Smooth muscle cell (in vitro differentiated cells): ENCODE measurements at regions not wholly inside any gene's neighbourhood (a gene's known extent, or its start where the extent isn't known, plus 50 kb on each side); places are given as distances from the start of the nearest gene placed in this dataset.

Source experiments
- DNase-seq: peaks from one replicate; lab custom pipeline; 2025; ENCODE audit not compliant: unreplicated experiment; lab: John Stamatoyannopoulos, UW
- H2AFZ ChIP-seq: fragments of 200-600 bp; sonication (generic); 2 replicates; pipeline ENCODE4 v1.6.0; 2016; ENCODE audit warnings: antibody characterized with exemption, low read depth, mild to moderate bottlenecking
- H3F3A ChIP-seq: fragments of 200-600 bp; sonication (generic); 2 replicates; pipeline ENCODE4 v1.6.0; 2017; ENCODE audit warnings: antibody characterized with exemption, low read depth
- H3K27ac ChIP-seq: fragments of 200-600 bp; sonication (generic); 2 replicates; pipeline ENCODE4 v1.5.1; 2016; ENCODE audit warnings: low read depth, mild to moderate bottlenecking
- H3K27me3 ChIP-seq: fragments of 200-600 bp; sonication (generic); 2 replicates; pipeline ENCODE4 v1.6.1; 2016; ENCODE audit warnings: low read depth, mild to moderate bottlenecking
- H3K36me3 ChIP-seq: fragments of 200-600 bp; sonication (generic); 2 replicates; pipeline ENCODE4 v1.5.1; 2016; ENCODE audit warnings: low read depth
- H3K4me1 ChIP-seq: fragments of 200-600 bp; sonication (generic); 2 replicates; pipeline ENCODE4 v1.5.1; 2016; ENCODE audit warnings: low read depth
- H3K4me2 ChIP-seq: fragments of 200-600 bp; sonication (generic); 2 replicates; pipeline ENCODE4 v1.6.0; 2016; ENCODE audit warnings: mild to moderate bottlenecking
- H3K4me3 ChIP-seq: fragments of 200-600 bp; sonication (generic); 2 replicates; pipeline ENCODE4 v1.5.1; 2016; ENCODE audit warnings: mild to moderate bottlenecking
- H3K79me2 ChIP-seq: fragments of 200-600 bp; sonication (generic); 2 replicates; pipeline ENCODE4 v1.6.0; 2016; ENCODE audit warnings: low read depth, mild to moderate bottlenecking
- H3K9ac ChIP-seq: fragments of 200-600 bp; sonication (generic); 2 replicates; pipeline ENCODE4 v1.6.0; 2016; ENCODE audit warnings: low read depth
- H3K9me3 ChIP-seq: fragments of 200-600 bp; sonication (generic); replicated peaks from 2 replicates; pipeline ENCODE4 v1.5.1; 2016; ENCODE audit warnings: low read depth
- H4K20me1 ChIP-seq: fragments of 200-600 bp; sonication (generic); 2 replicates; pipeline ENCODE4 v1.6.0; 2016; ENCODE audit warnings: low read depth
- WGBS: methylation state at CpG from one replicate; pipeline ENCODE4 v1.1.7; 2016; ENCODE audit warnings: low lambda C conversion rate; 5-methylcytosine and 5-hydroxymethylcytosine counted together
- TF ChIP-seq, protein P1 (sequence below): fragments of 200-600 bp; sonication (generic); IDR thresholded peaks from 2 replicates; pipeline ENCODE4 v1.5.1; 2017; ENCODE audit warnings: borderline replicate concordance, mild to moderate bottlenecking, antibody characterized with exemption; ENCODE audit not compliant: insufficient read depth, poor library complexity, severe bottlenecking

DNA sequence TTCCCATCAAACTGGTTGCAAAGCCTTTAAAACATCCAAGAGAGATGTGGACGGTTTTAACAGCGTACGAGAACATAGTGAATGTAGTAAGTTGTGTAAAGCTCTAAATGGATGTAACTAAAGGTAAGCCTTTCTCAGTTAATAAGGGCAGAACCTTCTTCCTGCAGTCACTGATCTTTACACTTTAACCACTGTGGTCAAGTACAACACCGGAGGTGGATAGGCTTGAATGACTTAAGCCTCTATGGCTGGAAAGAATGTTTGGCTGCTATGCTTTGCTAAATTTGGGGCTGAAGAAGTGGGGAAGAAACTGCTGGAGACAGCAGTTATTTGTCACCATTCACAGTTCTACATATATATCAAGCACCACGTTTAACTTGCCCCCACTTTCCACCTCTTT, 285.1 kb upstream of the FMR1 start:
- Histone ChIP-seq H3K9me3 (no peaks in the 10 kb centered on the region), H2AFZ (no peak overlapping the region), H3F3A (no peaks in the 10 kb centered on the region), H3K4me2 (no peak overlapping the region), H3K27ac (no peak overlapping the region), H4K20me1 (no peaks in the 10 kb centered on the region), H3K79me2 (no peaks in the 10 kb centered on the region), H3K4me3 (no peak overlapping the region), H3K9ac (no peak overlapping the region), H3K27me3 (no peaks in the 10 kb centered on the region), H3K36me3 (no peaks in the 10 kb centered on the region), H3K4me1 (no peaks in the 10 kb centered on the region)
- no peak for DNase-seq
- TF ChIP-seq, protein P1, sequence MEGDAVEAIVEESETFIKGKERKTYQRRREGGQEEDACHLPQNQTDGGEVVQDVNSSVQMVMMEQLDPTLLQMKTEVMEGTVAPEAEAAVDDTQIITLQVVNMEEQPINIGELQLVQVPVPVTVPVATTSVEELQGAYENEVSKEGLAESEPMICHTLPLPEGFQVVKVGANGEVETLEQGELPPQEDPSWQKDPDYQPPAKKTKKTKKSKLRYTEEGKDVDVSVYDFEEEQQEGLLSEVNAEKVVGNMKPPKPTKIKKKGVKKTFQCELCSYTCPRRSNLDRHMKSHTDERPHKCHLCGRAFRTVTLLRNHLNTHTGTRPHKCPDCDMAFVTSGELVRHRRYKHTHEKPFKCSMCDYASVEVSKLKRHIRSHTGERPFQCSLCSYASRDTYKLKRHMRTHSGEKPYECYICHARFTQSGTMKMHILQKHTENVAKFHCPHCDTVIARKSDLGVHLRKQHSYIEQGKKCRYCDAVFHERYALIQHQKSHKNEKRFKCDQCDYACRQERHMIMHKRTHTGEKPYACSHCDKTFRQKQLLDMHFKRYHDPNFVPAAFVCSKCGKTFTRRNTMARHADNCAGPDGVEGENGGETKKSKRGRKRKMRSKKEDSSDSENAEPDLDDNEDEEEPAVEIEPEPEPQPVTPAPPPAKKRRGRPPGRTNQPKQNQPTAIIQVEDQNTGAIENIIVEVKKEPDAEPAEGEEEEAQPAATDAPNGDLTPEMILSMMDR, result no peak
- WGBS, result 82% methylated on average over 5 of the region's 5 CpGs

DNA sequence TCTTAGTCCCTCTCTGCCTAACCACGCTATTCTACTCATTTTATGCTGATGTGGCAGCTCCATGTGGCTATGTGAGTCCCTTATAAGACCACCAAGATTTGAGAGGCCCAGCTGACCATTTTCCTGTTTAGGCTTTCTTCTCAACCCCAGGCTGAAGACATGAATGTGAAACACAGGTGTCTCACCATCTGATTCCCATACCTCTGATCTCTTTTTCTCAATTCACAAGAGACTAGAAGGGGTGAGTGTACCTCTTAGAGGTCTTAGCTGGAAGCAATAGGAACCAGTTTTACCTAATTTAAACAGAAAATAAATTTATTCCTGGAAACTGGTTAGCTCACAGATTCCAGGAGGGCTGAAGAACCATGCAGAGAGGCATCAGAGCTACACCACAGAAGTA, 276.5 kb upstream of the FMR1 start:
- TF ChIP-seq, protein P1, result no peak
- WGBS, result 80% methylated on average over 1 of the region's 1 CpG
- H3K9ac ChIP-seq, result no peak overlapping the region
- H4K20me1 ChIP-seq, result no peaks in the 10 kb centered on the region
- no peaks in the 10 kb centered on the region for H3K27me3 ChIP-seq
- no peaks in the 10 kb centered on the region for H3K79me2 ChIP-seq
- H3F3A ChIP-seq, result no peaks in the 10 kb centered on the region
- DNase-seq, result no peak
- H3K36me3 ChIP-seq, result no peaks in the 10 kb centered on the region
- H3K9me3 ChIP-seq, result no peaks in the 10 kb centered on the region
- no peak overlapping the region for H3K27ac ChIP-seq
- no peak overlapping the region for H3K4me2 ChIP-seq
- no peak overlapping the region for H3K4me3 ChIP-seq
- no peak overlapping the region for H2AFZ ChIP-seq
- H3K4me1 ChIP-seq, result no peaks in the 10 kb centered on the region

DNA sequence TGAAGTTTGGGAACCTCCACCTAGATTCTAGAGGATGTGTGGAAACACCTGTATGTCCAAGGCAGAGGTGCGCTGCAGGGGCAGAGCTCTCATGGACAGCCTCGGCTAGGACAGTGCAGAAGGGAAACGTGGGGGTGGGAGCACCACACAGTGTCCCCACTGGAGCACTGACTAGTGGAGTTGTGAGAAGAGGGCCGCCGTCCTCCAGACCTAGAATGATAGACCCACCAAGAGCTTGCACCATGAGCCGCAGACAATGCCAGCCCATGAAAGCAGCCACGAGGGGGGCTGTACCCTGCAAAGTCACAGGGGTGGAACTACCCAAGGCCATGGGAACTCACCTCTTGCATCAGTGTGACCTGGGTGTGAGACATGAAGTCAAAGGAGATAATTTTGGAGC, 274.5 kb upstream of the FMR1 start:
- Histone ChIP-seq H4K20me1 (no peaks in the 10 kb centered on the region), H2AFZ (no peak overlapping the region), H3K36me3 (no peaks in the 10 kb centered on the region), H3K9ac (no peak overlapping the region), H3K27me3 (no peaks in the 10 kb centered on the region), H3K9me3 (no peaks in the 10 kb centered on the region), H3K4me1 (no peaks in the 10 kb centered on the region), H3K4me3 (no peak overlapping the region), H3K27ac (no peak overlapping the region), H3K4me2 (no peak overlapping the region), H3K79me2 (no peaks in the 10 kb centered on the region), H3F3A (no peaks in the 10 kb centered on the region)
- DNase-seq, result no peak
- TF ChIP-seq, protein P1, result no peak
- 86% methylated on average over 7 of the region's 7 CpGs for WGBS

DNA sequence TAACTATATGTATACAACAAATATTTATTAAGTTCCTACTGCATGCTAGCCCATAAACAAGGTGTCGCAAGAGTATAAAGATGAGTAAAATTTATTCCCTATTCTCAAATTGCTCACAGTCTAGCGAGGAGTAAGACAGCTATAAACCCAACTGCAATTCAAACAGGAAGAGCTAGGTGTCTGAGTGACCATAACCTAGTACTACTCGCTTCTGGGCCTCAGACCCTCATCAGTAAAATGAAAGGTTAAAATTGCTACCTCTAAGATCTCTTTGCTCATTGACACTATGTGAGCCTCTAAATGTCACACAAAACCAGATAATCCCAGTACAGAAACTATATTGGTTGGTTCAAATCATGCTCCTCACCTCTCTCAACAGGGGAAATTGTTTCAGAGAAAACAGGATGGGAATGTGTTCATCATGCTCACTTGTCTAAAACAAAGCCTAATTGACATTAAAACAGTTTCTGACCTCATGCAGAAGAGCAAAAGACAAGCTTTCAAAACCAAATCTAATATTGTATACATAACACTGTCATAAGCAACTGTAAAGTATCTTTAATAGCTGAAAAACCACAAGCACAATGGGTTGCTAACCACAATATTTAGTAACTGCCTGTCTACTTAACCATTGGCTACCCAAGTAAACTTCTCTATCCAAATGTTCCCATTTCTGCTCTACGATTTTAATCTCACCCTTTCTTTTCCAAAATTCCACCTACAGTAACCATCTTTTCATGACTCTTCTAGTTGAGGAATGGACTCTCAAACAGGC, 264.6 kb upstream of the FMR1 start:
- no peaks in the 10 kb centered on the region for H3F3A ChIP-seq
- H3K9ac ChIP-seq, result no peak overlapping the region
- no peaks in the 10 kb centered on the region for H3K27me3 ChIP-seq
- no peak overlapping the region for H2AFZ ChIP-seq
- DNase-seq, result no peak
- no peak overlapping the region for H3K27ac ChIP-seq
- no peak overlapping the region for H3K4me3 ChIP-seq
- H3K4me2 ChIP-seq, result no peak overlapping the region
- TF ChIP-seq, protein P1, result no peak
- no peaks in the 10 kb centered on the region for H3K9me3 ChIP-seq
- H3K79me2 ChIP-seq, result no peaks in the 10 kb centered on the region
- WGBS, result 71% methylated on average over 4 of the region's 4 CpGs
- H3K36me3 ChIP-seq, result no peaks in the 10 kb centered on the region
- H4K20me1 ChIP-seq, result no peaks in the 10 kb centered on the region
- no peaks in the 10 kb centered on the region for H3K4me1 ChIP-seq
